CMK (cell line): ENCODE measurements at regions not wholly inside any gene's neighbourhood (a gene's known extent, or its start where the extent isn't known, plus 50 kb on each side); places are given as distances from the start of the nearest gene placed in this dataset.
A peak's percentile ranks its signal among the peaks of the same experiment; 100 is the strongest.
"Not testable (repeated sequence)": the region's sequence is repeated elsewhere in the genome, so short reads cannot be mapped to it uniquely, and the experiment has no call there.

Source experiments
- DNase-seq: peaks from one replicate; pipeline ENCODE4 v3.0.0-alpha.2; 2010; ENCODE audit warnings: low read depth

GRCh38 chr18:46229641-46230040 lies 125.5 kb downstream of the HAUS1 start:
- not testable (repeated sequence) for DNase-seq

GRCh38 chr18:46236156-46236555 lies 132.0 kb downstream of the HAUS1 start:
- DNase-seq, result no peak

- DNase-seq, result no peak
Measured at GRCh38 chr18:46237891-46238290, 133.7 kb downstream of the HAUS1 start.

- no peak for DNase-seq
Measured at GRCh38 chr18:46239549-46239948, 135.4 kb downstream of the HAUS1 start.

GRCh38 chr18:46239998-46240397 lies 135.8 kb downstream of the HAUS1 start:
- DNase-seq, result no peak

- not testable (repeated sequence) for DNase-seq
Measured at GRCh38 chr18:46241393-46241792, 137.2 kb downstream of the HAUS1 start.

GRCh38 chr18:46242183-46242582 lies 138.0 kb downstream of the HAUS1 start:
- no peak for DNase-seq

GRCh38 chr18:46243095-46243494 lies 138.9 kb downstream of the HAUS1 start:
- DNase-seq, result no peak

- DNase-seq, result no peak
Measured at GRCh38 chr18:46243673-46244072, 139.5 kb downstream of the HAUS1 start.

- DNase-seq, result no peak
Measured at GRCh38 chr18:46246101-46246500, 141.9 kb downstream of the HAUS1 start.

GRCh38 chr18:46247942-46248341 lies 143.8 kb downstream of the HAUS1 start:
- no peak for DNase-seq

GRCh38 chr18:46250084-46250811 lies 146.1 kb downstream of the HAUS1 start:
- DNase-seq, result peak; percentile 7

- DNase-seq, result no peak
Measured at GRCh38 chr18:46250812-46251173, 146.6 kb downstream of the HAUS1 start.

- DNase-seq, result no peak
Measured at GRCh38 chr18:46252759-46253158, 148.6 kb downstream of the HAUS1 start.

- no peak for DNase-seq
Measured at GRCh38 chr18:46253498-46253897, 149.3 kb downstream of the HAUS1 start.

GRCh38 chr18:46256078-46256477 lies 151.9 kb downstream of the HAUS1 start:
- no peak for DNase-seq

- DNase-seq, result no peak
Measured at GRCh38 chr18:46257366-46257765, 153.2 kb downstream of the HAUS1 start.

GRCh38 chr18:46260016-46260878 lies 156.1 kb downstream of the HAUS1 start:
- DNase-seq, result no peak

- DNase-seq, result no peak
Measured at GRCh38 chr18:46260879-46261143, 156.6 kb downstream of the HAUS1 start.

- DNase-seq, result no peak
Measured at GRCh38 chr18:46261799-46262198, 157.6 kb downstream of the HAUS1 start.

- no peak for DNase-seq
Measured at GRCh38 chr18:46262856-46263255, 158.7 kb downstream of the HAUS1 start.

GRCh38 chr18:46264255-46264654 lies 160.1 kb downstream of the HAUS1 start:
- no peak for DNase-seq
